CMK (cell line): ENCODE measurements at regions not wholly inside any gene's neighbourhood (a gene's known extent, or its start where the extent isn't known, plus 50 kb on each side); places are given as distances from the start of the nearest gene placed in this dataset.
"Not testable (repeated sequence)": the region's sequence is repeated elsewhere in the genome, so short reads cannot be mapped to it uniquely, and the experiment has no call there.

Experiments used
- DNase-seq: peaks from one replicate; pipeline ENCODE4 v3.0.0-alpha.2; 2010; ENCODE audit warnings: low read depth

- DNase-seq = peak; percentile 52
These were observed 245.4 kb downstream of the BCL2L11 start for GRCh38 chr2:111365986-111366640.

DNA sequence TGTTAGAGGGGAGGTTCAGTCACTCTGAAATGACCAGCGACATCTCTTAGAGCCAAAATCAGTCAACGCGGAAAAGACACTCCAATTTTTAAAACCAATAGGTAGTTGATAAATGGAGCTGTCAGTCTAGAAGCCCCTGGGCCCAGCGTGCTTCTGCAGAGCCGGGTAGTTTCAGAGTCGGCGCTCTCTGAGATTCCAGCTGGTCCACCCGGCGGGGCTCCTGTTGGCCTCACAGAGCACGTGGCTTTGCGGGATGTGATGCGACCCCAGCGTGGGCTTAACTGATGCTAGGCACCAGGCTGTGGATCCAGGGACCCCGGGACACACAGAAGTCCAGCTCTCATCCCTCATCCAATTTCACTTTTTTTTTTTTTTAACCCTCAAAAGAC is 245.9 kb downstream of the BCL2L11 start:
- not testable (repeated sequence) for DNase-seq

DNA sequence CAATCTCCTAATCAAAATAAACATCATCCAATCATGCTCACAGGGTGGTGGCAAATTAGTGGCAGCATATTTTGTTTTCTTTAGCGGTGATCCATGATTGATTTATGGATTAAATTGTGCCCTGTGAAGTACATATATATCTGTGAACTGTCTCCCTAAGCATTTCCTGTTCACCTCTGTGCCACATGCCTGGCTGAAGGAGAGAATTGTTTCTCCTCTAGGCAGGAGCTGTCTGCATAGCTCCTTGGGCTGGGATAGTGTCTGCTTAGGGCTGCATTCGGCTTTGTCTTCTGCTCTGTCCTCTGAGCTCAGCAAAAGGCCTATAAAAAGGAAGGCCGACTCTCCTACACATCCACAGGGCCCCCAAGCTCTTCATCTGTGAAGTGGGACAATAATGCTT is 246.4 kb downstream of the BCL2L11 start:
- DNase-seq = not testable (repeated sequence)

DNA sequence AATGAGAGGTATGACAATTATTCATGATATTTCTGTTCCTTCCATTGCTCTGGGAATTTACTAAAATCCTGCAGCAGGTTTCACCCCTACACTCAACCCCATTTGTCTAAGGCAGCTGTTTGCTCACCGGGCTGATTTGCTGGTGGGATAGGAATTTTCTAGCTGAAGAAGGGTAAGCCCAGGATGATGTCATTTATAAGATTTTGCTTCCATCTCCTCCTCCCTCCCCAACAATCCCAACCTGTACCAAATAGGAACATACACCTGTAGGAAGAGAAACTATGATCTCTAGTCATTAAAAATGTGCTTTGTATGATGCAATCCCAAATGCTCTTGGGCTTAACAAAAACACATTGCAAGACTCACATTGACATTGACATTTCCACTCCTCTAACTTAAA is 247.2 kb downstream of the BCL2L11 start:
- DNase-seq = not testable (repeated sequence)

DNA sequence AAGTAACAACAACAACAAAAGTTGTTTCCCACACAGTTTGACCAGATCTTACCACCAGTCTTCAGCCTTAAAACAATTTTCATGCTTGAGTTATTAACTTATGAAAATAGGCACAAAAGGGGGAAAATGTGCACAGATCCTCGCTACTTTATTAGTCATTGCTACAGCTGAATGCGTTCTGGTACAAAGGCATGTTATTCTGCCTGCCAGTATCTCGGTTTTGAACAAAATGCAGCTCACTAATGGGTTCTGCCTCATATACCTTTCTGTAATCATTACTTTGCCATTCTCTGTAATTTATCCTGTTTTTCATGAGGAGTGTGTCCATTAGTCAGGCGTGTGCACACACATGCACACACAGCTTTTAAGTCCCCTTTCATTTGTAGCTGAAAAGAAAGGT is 247.6 kb downstream of the BCL2L11 start:
- DNase-seq = not testable (repeated sequence)

GRCh38 chr2:111373060-111373459 is 252.3 kb downstream of the BCL2L11 start:
- DNase-seq = not testable (repeated sequence)

DNA sequence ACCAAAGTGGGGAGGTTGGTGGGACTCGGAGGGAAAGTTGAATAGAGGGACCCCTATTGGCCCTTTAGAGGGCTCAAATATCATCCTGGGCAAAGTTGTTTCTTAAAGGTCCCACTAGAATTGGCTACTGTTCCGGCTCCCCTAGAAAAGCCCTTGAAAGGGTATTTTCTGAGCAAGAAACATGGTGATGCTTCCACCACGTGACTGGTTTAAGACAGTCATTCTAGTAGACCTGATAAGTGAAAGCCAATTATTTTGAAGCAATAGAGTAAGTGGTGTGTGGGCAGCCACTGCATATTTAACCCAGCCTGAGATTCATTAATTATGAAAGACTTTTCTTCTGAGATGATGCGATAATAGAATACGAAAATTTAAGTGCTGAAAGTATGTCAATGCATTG is 253.3 kb downstream of the BCL2L11 start:
- DNase-seq = not testable (repeated sequence)

- not testable (repeated sequence) for DNase-seq
These were observed 254.0 kb downstream of the BCL2L11 start for GRCh38 chr2:111374734-111375133.

GRCh38 chr2:111375320-111375883 is 254.7 kb downstream of the BCL2L11 start:
- not testable (repeated sequence) for DNase-seq

- not testable (repeated sequence) for DNase-seq
These were observed 255.7 kb downstream of the BCL2L11 start for GRCh38 chr2:111376272-111376970.

DNA sequence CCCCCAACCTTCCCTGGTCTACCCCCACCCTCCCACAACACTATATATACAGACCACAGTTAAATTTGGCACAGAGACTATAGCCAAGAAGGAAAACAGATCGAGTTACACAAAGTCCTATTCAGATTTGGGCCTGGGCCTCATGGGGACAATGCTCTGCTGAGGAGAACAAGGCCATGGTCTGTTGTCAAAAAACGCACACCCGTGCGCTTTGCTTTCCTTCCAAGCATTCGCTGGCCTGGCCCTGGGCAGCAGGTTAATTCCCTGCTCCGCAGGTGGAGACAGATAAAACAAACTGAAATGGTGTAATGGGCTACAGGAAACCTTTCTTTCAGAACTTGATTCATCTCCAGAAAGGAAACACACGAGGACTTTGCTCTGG is 256.2 kb downstream of the BCL2L11 start:
- DNase-seq = not testable (repeated sequence)

- not testable (repeated sequence) for DNase-seq
These were observed 256.8 kb downstream of the BCL2L11 start for GRCh38 chr2:111377386-111377959.

- DNase-seq = not testable (repeated sequence)
These were observed 257.6 kb downstream of the BCL2L11 start for GRCh38 chr2:111378348-111378747.

DNA sequence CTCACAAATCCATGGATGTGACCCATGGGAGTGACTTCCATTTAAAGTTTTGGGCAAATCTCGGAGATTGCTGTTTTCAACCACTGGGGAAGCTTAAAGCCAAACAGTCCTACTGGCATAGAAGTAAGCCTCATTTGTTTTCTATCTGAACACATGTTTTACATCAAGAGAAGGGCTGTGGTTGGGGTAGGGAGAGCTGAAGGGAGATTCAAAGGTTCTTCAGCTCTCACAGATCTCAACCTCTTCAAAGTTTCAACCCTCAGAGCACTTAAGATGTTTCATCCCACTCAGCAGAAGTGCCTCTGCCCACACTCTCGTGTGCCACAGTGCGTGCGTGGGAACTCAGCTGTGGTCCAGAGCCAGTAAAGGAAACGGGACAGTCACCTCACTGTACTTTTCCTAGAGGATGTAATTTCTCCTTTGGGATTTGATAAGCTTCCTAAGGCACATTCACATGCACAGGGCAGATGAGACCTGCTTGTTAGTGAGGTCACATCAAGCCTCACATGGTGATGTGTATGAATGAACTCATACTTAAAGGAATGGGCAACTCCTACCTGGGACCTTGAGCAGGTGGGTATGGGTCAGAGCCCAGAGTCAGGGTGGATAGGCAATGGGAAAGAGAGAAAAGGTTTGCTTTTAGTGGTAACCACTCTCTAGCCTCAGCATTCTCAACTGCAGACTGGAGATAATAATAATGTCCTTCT is 260.2 kb downstream of the BCL2L11 start:
- not testable (repeated sequence) for DNase-seq

DNA sequence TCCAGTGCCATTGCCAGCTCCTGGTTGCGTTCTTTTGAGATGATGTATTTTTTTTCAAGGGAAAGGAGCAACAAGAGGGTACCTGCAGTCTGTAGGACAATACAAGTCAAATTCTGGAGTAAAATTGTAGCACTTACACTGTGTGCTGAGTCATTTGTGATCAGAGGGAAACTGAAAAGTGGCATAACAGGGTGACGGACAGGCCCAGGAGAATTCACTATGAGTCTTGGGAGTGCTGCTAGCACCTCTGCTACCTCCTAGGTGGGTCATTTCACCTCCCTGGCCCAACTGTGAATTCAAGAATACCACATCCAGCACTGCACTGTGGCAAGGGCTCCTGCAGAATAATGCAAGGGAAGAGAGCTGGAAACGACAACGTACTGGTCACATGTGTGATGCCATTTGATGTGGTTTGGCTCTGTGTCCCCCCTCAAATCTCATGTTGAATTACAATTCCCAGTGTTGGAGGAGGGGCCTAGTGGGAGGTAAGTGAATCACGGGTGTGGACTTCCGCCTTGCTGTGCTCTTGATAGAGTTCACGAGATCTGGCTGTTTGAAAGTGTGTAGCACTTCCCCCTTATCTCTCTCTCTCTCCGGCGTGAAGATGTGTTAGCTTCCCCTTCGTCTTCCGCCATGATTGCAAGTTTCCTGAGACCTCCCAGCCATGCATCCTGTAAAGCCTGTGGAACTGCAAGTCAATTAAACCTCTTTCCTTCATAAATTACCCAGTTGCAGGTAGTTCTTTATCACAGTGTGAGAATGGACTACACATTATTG is 261.0 kb downstream of the BCL2L11 start:
- not testable (repeated sequence) for DNase-seq

GRCh38 chr2:111382507-111382906 is 261.8 kb downstream of the BCL2L11 start:
- DNase-seq = not testable (repeated sequence)

- not testable (repeated sequence) for DNase-seq
These were observed 262.6 kb downstream of the BCL2L11 start for GRCh38 chr2:111383311-111383710.

GRCh38 chr2:111385226-111385957 is 264.7 kb downstream of the BCL2L11 start:
- DNase-seq = not testable (repeated sequence)

DNA sequence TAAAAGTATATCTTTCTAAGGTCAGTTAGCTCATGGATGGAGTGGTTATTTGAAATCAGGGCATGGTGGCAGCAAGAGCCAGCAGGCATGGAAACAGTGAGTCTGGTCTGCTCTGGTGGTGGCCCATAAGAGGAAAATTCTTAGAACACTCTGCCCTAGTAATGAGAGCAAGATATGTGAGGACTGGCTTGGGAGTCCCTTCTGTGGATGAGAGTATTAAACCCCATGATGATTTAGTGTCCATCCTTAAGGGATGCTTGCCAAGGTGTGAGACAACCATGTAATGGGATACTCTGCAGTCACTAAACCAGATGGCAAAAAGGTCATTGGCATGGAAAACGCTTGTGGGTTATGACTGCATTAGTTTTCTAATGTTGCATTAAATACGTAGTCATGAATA is 269.9 kb downstream of the BCL2L11 start:
- not testable (repeated sequence) for DNase-seq

- not testable (repeated sequence) for DNase-seq
These were observed 274.8 kb downstream of the BCL2L11 start for GRCh38 chr2:111395350-111396128.
